CD4-positive, alpha-beta T cell (primary cell): ENCODE measurements at regions not wholly inside any gene's neighbourhood (a gene's known extent, or its start where the extent isn't known, plus 50 kb on each side); places are given as distances from the start of the nearest gene placed in this dataset.

Experiments
- ATAC-seq: fragments of 200-7000 bp; cut with Tn5 transposase; one replicate; pipeline ENCODE4 v1.10.0; 2022; ENCODE audit warnings: mild to moderate bottlenecking; ENCODE audit not compliant: poor library complexity
- CTCF ChIA-PET: fragments of 350-600 bp; sonication (Branson Sonifier 250); formaldehyde crosslinking; loops from one replicate; lab custom pipeline; 2021; ENCODE audit warnings: antibody characterized with exemption, inconsistent platforms; lab: Charles Lee
- POLR2A ChIA-PET: fragments of 350-600 bp; sonication (Branson Sonifier 250); formaldehyde crosslinking; loops from one replicate; lab custom pipeline; 2021; ENCODE audit warnings: antibody characterized with exemption, inconsistent platforms; lab: Charles Lee
- DNase-seq, 14 experiments: peaks; one replicate each; pipeline ENCODE4 v3.0.0-alpha.2; 2013 to 2020; ENCODE audit warnings: mixed read lengths in 2 of 14
- H3K27ac ChIP-seq, 2 donors: one replicate each; pipeline versions ENCODE4 v1.5.1 to v1.7.0; 2013; ENCODE audit warnings: low read length in 2 of 2, low read depth in 1 of 2, mild to moderate bottlenecking in 1 of 2
- H3K27me3 ChIP-seq, 2 experiments: 1 replicate in 1 of 2; 2 replicates in 1 of 2; pipeline versions ENCODE4 v1.6.1 to v1.7.0; 2013; ENCODE audit warnings: low read length in 2 of 2, control low read depth in 1 of 2, mild to moderate bottlenecking in 1 of 2, moderate library complexity in 1 of 2; ENCODE audit not compliant: insufficient read depth in 2 of 2, control insufficient read depth in 1 of 2
- H3K36me3 ChIP-seq: one replicate; pipeline ENCODE4 v1.6.1; 2013; ENCODE audit warnings: low read length, control low read depth; ENCODE audit not compliant: insufficient read depth
- H3K4me1 ChIP-seq: one replicate; pipeline ENCODE4 v1.6.1; 2013; ENCODE audit warnings: low read length, control low read depth; ENCODE audit not compliant: insufficient read depth
- H3K4me3 ChIP-seq: one replicate; pipeline ENCODE4 v1.5.1; 2013; ENCODE audit warnings: mild to moderate bottlenecking, low read length, moderate library complexity
- H3K9me3 ChIP-seq, 2 experiments: 1 replicate in 1 of 2; 2 replicates in 1 of 2; pipeline versions ENCODE4 v1.6.1 to v1.7.0; 2013; ENCODE audit warnings: low read length in 2 of 2, mild to moderate bottlenecking in 2 of 2, control low read depth in 1 of 2, moderate library complexity in 1 of 2; ENCODE audit not compliant: control insufficient read depth in 1 of 2, insufficient read depth in 1 of 2
- H3K27ac Mint-ChIP-seq: one replicate; pipeline ENCODE4 v1.8.0; 2020; ENCODE audit warnings: mixed read lengths
- H3K27me3 Mint-ChIP-seq: one replicate; pipeline ENCODE4 v1.8.0; 2021; ENCODE audit warnings: mixed read lengths
- H3K36me3 Mint-ChIP-seq: one replicate; pipeline ENCODE4 v1.8.0; 2021; ENCODE audit warnings: low read depth, mixed read lengths
- H3K4me1 Mint-ChIP-seq: one replicate; pipeline ENCODE4 v1.8.0; 2021; ENCODE audit warnings: low read depth, mixed read lengths
- H3K4me3 Mint-ChIP-seq: one replicate; pipeline ENCODE4 v1.8.0; 2020; ENCODE audit warnings: mild to moderate bottlenecking, mixed read lengths
- H3K9me3 Mint-ChIP-seq: one replicate; pipeline ENCODE4 v1.8.0; 2020; ENCODE audit warnings: mixed read lengths
- CTCF ChIP-seq: fragments of 200-600 bp; IDR thresholded peaks from one replicate; pipeline ENCODE4 v1.8.0; 2022; ENCODE audit warnings: antibody characterized with exemption, mild to moderate bottlenecking
- intact Hi-C, 2 experiments: fragments of 100-400 bp; cut with DNase I in 1 of 2; cut with micrococcal nuclease in 1 of 2; formaldehyde crosslinking; loops; one replicate each; pipeline versions ENCODE4 v1.15.1 to v1.9.0; 2023 to 2025; cut with DNase I, micrococcal nuclease

- Histone ChIP-seq H3K4me3 (no peak overlapping the region), H3K4me1 (no peaks in the 10 kb centered on the region), H3K27me3 (no peaks in the 10 kb centered on the region), H3K27ac (no peak overlapping the region), H3K9me3 (no peaks in the 10 kb centered on the region), H3K36me3 (no peaks in the 10 kb centered on the region)
- no peak overlapping the region for H3K4me3 Mint-ChIP-seq
- intact Hi-C loops = no loop called here
- H3K4me1 Mint-ChIP-seq = peaks cover 5% of the 10 kb centered on the region
- ChIA-PET POLR2A (no interaction called here), CTCF (no interaction called here)
- no peaks in the 10 kb centered on the region for H3K9me3 Mint-ChIP-seq
- no peaks in the 10 kb centered on the region for H3K36me3 Mint-ChIP-seq
- no peak for TF ChIP-seq CTCF
- H3K27ac Mint-ChIP-seq = no peak overlapping the region
- DNase-seq (no peak), ATAC-seq (no peak)
- no peaks in the 10 kb centered on the region for H3K27me3 Mint-ChIP-seq
Observed at GRCh38 chr15:70178335-70179084, 80.8 kb upstream of the TLE3 start.

GRCh38 chr15:70172566-70173225, 75.0 kb upstream of the TLE3 start:
- no peak overlapping the region for H3K4me3 Mint-ChIP-seq
- ATAC-seq (no peak), DNase-seq (no peak)
- no peak overlapping the region for H3K27ac Mint-ChIP-seq
- no peaks in the 10 kb centered on the region for H3K36me3 Mint-ChIP-seq
- no peaks in the 10 kb centered on the region for H3K9me3 Mint-ChIP-seq
- intact Hi-C loops = loop anchor here in 1 of 2 experiments (5.0 kb wide), 1 partner anchor 55 kb away; no protein-coding TSS in a partner anchor
- H3K9me3 ChIP-seq = no peaks in the 10 kb centered on the region
- no peaks in the 10 kb centered on the region for H3K36me3 ChIP-seq
- H3K27me3 Mint-ChIP-seq = no peaks in the 10 kb centered on the region
- H3K4me1 Mint-ChIP-seq = no peaks in the 10 kb centered on the region
- no peak overlapping the region for H3K4me3 ChIP-seq
- no peak overlapping the region for H3K27ac ChIP-seq
- ChIA-PET POLR2A (no interaction called here), CTCF (no interaction called here)
- TF ChIP-seq CTCF = no peak
- H3K4me1 ChIP-seq = no peaks in the 10 kb centered on the region
- no peaks in the 10 kb centered on the region for H3K27me3 ChIP-seq

GRCh38 chr15:70172124-70172523, 74.4 kb upstream of the TLE3 start:
- H3K9me3 ChIP-seq = no peaks in the 10 kb centered on the region
- Mint-ChIP-seq H3K4me3 (no peak overlapping the region), H3K9me3 (no peaks in the 10 kb centered on the region), H3K36me3 (no peaks in the 10 kb centered on the region), H3K27me3 (no peaks in the 10 kb centered on the region), H3K27ac (no peak overlapping the region), H3K4me1 (no peaks in the 10 kb centered on the region)
- POLR2A ChIA-PET = no interaction called here
- no peak overlapping the region for H3K4me3 ChIP-seq
- H3K27ac ChIP-seq = no peak overlapping the region
- CTCF ChIA-PET = no interaction called here
- TF ChIP-seq CTCF = no peak
- H3K36me3 ChIP-seq = no peaks in the 10 kb centered on the region
- DNase-seq (no peak), ATAC-seq (no peak)
- intact Hi-C loops = loop anchor here in 1 of 2 experiments (5.0 kb wide), 1 partner anchor 55 kb away; no protein-coding TSS in a partner anchor
- no peaks in the 10 kb centered on the region for H3K4me1 ChIP-seq
- no peaks in the 10 kb centered on the region for H3K27me3 ChIP-seq
